ENCODE measurements at regions not wholly inside any gene's neighbourhood (a gene's known extent, or its start where the extent isn't known, plus 50 kb on each side); places are given as distances from the start of the nearest gene placed in this dataset.

DNA sequence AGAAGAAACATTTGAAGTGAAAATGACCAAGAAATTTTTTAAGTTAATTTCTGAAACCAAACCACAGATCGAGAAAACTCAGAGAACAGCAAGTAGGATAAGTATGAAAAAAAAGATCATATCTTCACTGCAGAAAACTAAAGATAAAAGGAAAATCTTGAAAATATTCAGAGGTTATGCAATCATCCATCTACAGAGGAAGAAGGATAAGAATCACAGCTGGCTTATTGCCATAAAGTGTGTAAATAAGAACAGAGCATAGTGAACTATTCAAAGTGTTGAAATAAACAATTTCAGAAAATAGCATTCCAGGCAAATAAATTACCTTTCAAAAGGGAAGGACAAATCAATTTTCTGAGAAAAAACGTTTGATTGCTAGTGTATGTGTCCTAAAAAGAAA, 1191.7 kb upstream of the CDH6 start:
- Mint-ChIP-seq H3K9me3 (ENCODE audit: low read depth, unreplicated experiment) (peaks cover 26% of the 10 kb centered on the region), H3K27me3 (ENCODE audit: unreplicated experiment) (no peaks in the 10 kb centered on the region), H3K27ac (ENCODE audit: unreplicated experiment) (no peak overlapping the region), H3K4me1 (ENCODE audit: low read depth, unreplicated experiment) (no peaks in the 10 kb centered on the region), H3K36me3 (ENCODE audit: insufficient read depth, unreplicated experiment) (no peaks in the 10 kb centered on the region), H3K4me3 (ENCODE audit: low read depth, unreplicated experiment) (no peak overlapping the region)
- DNase-seq = no peak
- no TSS peak for BruUV-seq (replicated peaks)
- TF ChIP-seq CTCF (IDR thresholded peaks at IDR 0.05; ENCODE audit: unreplicated experiment) = no peak
- intact Hi-C loops (cut with micrococcal nuclease; ENCODE audit: unreplicated experiment) = no loop called here
- CTCF ChIA-PET = interaction anchor here (0.6 kb wide), 1 partner anchor 51 kb away, joined by 4 read pairs; no protein-coding TSS in a partner anchor

DNA sequence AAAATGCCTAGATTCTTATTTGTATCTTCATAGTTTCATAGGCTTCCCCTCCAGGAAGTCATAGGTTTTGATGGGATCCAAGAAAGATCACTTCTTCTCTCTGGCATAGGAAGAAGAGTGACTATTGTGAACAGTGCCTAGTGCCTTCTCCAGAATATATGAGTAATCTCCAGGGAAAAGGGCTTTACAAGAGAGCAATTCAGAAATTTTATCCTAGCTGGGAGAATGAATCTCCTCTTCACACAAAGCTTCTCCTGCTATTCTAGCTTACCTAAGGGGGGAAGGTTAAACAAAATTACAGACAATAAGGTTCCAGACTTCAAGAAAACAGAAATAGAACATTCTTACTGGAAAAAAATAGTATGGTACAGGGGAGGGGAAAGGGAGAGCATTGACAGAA, 1193.3 kb upstream of the CDH6 start:
- Mint-ChIP-seq H3K27ac (ENCODE audit: unreplicated experiment) (no peak overlapping the region), H3K4me3 (ENCODE audit: low read depth, unreplicated experiment) (no peak overlapping the region), H3K27me3 (ENCODE audit: unreplicated experiment) (no peaks in the 10 kb centered on the region), H3K4me1 (ENCODE audit: low read depth, unreplicated experiment) (no peaks in the 10 kb centered on the region), H3K36me3 (ENCODE audit: insufficient read depth, unreplicated experiment) (no peaks in the 10 kb centered on the region), H3K9me3 (ENCODE audit: low read depth, unreplicated experiment) (peaks cover 26% of the 10 kb centered on the region)
- CTCF ChIA-PET = no interaction called here
- no peak for DNase-seq
- TF ChIP-seq CTCF (IDR thresholded peaks at IDR 0.05; ENCODE audit: unreplicated experiment) = no peak
- intact Hi-C loops (cut with micrococcal nuclease; ENCODE audit: unreplicated experiment) = no loop called here
- BruUV-seq (replicated peaks) = no TSS peak

- Mint-ChIP-seq H3K36me3 (ENCODE audit: insufficient read depth, unreplicated experiment) (no peaks in the 10 kb centered on the region), H3K27ac (ENCODE audit: unreplicated experiment) (no peak overlapping the region), H3K4me1 (ENCODE audit: low read depth, unreplicated experiment) (no peaks in the 10 kb centered on the region), H3K4me3 (ENCODE audit: low read depth, unreplicated experiment) (no peak overlapping the region), H3K9me3 (ENCODE audit: low read depth, unreplicated experiment) (peaks cover 17% of the 10 kb centered on the region), H3K27me3 (ENCODE audit: unreplicated experiment) (no peaks in the 10 kb centered on the region)
- TF ChIP-seq CTCF (IDR thresholded peaks at IDR 0.05; ENCODE audit: unreplicated experiment) = no peak
- BruUV-seq (replicated peaks) = no TSS peak
- no peak for DNase-seq
- intact Hi-C loops (cut with micrococcal nuclease; ENCODE audit: unreplicated experiment) = no loop called here
- CTCF ChIA-PET = no interaction called here
Measured at GRCh38 chr5:29995154-29995553, 1198.3 kb upstream of the CDH6 start.

- Mint-ChIP-seq H3K27ac (ENCODE audit: unreplicated experiment) (no peak overlapping the region), H3K4me3 (ENCODE audit: low read depth, unreplicated experiment) (no peak overlapping the region), H3K4me1 (ENCODE audit: low read depth, unreplicated experiment) (no peaks in the 10 kb centered on the region), H3K9me3 (ENCODE audit: low read depth, unreplicated experiment) (peaks cover 20% of the 10 kb centered on the region), H3K36me3 (ENCODE audit: insufficient read depth, unreplicated experiment) (no peaks in the 10 kb centered on the region), H3K27me3 (ENCODE audit: unreplicated experiment) (no peaks in the 10 kb centered on the region)
- no TSS peak for BruUV-seq (replicated peaks)
- CTCF ChIA-PET = no interaction called here
- intact Hi-C loops (cut with micrococcal nuclease; ENCODE audit: unreplicated experiment) = no loop called here
- no peak for TF ChIP-seq CTCF (IDR thresholded peaks at IDR 0.05; ENCODE audit: unreplicated experiment)
- no peak for DNase-seq
Measured at GRCh38 chr5:29994519-29994918, 1199.0 kb upstream of the CDH6 start.

GRCh38 chr5:29993286-29993685, 1200.2 kb upstream of the CDH6 start:
- no peak for DNase-seq
- H3K9me3 Mint-ChIP-seq (ENCODE audit: low read depth, unreplicated experiment) = peaks cover 17% of the 10 kb centered on the region
- no peak overlapping the region for H3K27ac Mint-ChIP-seq (ENCODE audit: unreplicated experiment)
- no peaks in the 10 kb centered on the region for H3K27me3 Mint-ChIP-seq (ENCODE audit: unreplicated experiment)
- H3K4me3 Mint-ChIP-seq (ENCODE audit: low read depth, unreplicated experiment) = no peak overlapping the region
- intact Hi-C loops (cut with micrococcal nuclease; ENCODE audit: unreplicated experiment) = no loop called here
- CTCF ChIA-PET = no interaction called here
- no peak for TF ChIP-seq CTCF (IDR thresholded peaks at IDR 0.05; ENCODE audit: unreplicated experiment)
- no TSS peak for BruUV-seq (replicated peaks)
- no peaks in the 10 kb centered on the region for H3K4me1 Mint-ChIP-seq (ENCODE audit: low read depth, unreplicated experiment)
- no peaks in the 10 kb centered on the region for H3K36me3 Mint-ChIP-seq (ENCODE audit: insufficient read depth, unreplicated experiment)
